H1 (cell line): ENCODE measurements at regions not wholly inside any gene's neighbourhood (a gene's known extent, or its start where the extent isn't known, plus 50 kb on each side); places are given as distances from the start of the nearest gene placed in this dataset.

ENCODE experiments used
- CTCF ChIA-PET: fragments of 300-600 bp; sonication (Branson Sonifier 250); formaldehyde crosslinking; loops from one replicate; lab custom pipeline; 2021; ENCODE audit not compliant: partially characterized antibody; lab: Charles Lee
- POLR2A ChIA-PET: fragments of 300-600 bp; sonication (Branson Sonifier 250); formaldehyde crosslinking; loops from one replicate; lab custom pipeline; 2021; ENCODE audit warnings: inconsistent platforms; ENCODE audit not compliant: partially characterized antibody; lab: Charles Lee
- DNase-seq, 2 experiments: peaks; one replicate each; pipeline versions ENCODE4 v3.0.0 to v3.0.0-alpha.2; 2010 to 2022; ENCODE audit warnings: low spot score in 2 of 2, low read depth in 1 of 2, mixed read lengths in 1 of 2
- FAIRE-seq: peaks from 2 replicates; lab custom pipeline; 2011; peaks lifted over from hg19 to GRCh38; lab: Jason Lieb, UNC
- H2AFZ ChIP-seq: 2 replicates; pipeline ENCODE4 v1.8.1; 2012; ENCODE audit warnings: low read length, inconsistent platforms
- H2AK5ac ChIP-seq: 2 replicates; pipeline ENCODE4 v1.6.1; 2013; ENCODE audit warnings: low read depth, low read length
- H2BK120ac ChIP-seq: replicated peaks from 2 replicates; pipeline ENCODE3; 2013; ENCODE audit warnings: low read depth, low read length, inconsistent platforms
- H2BK12ac ChIP-seq: 2 replicates; pipeline ENCODE4 v1.6.1; 2013; ENCODE audit warnings: low read depth, low read length
- H2BK15ac ChIP-seq: 2 replicates; pipeline ENCODE4 v1.6.1; 2013; ENCODE audit warnings: low read length
- H2BK20ac ChIP-seq: 2 replicates; pipeline ENCODE4 v1.6.1; 2013; ENCODE audit warnings: low read length
- H2BK5ac ChIP-seq: 2 replicates; pipeline ENCODE4 v1.6.1; 2013; ENCODE audit warnings: low read depth, low read length
- H3K14ac ChIP-seq: 2 replicates; pipeline ENCODE4 v1.6.1; 2013; ENCODE audit warnings: inconsistent platforms; ENCODE audit not compliant: insufficient read length
- H3K18ac ChIP-seq: 2 replicates; pipeline ENCODE4 v1.6.1; 2013; ENCODE audit warnings: low read length; ENCODE audit errors: extremely low read depth
- H3K23ac ChIP-seq: 2 replicates; pipeline ENCODE4 v1.6.1; 2013; ENCODE audit warnings: inconsistent platforms; ENCODE audit not compliant: insufficient read length
- H3K23me2 ChIP-seq: 2 replicates; pipeline ENCODE4 v1.6.1; 2013; ENCODE audit warnings: low read depth, low read length
- H3K27ac ChIP-seq: 2 replicates; pipeline ENCODE4 v1.6.1; 2011; ENCODE audit warnings: low read depth, low read length, inconsistent platforms
- H3K27me3 ChIP-seq, 4 experiments: replicated peaks in 1 of 4; 1 replicate in 1 of 4; 2 replicates in 3 of 4; pipeline versions ENCODE4 v1.6.1 to v1.8.1; 2011 to 2013; ENCODE audit warnings: low read length in 3 of 4, mild to moderate bottlenecking in 3 of 4, inconsistent platforms in 2 of 4, mixed read lengths in 2 of 4, moderate library complexity in 1 of 4; ENCODE audit not compliant: control insufficient read depth in 3 of 4, insufficient read depth in 3 of 4; ENCODE audit errors: extremely low read depth in 1 of 4
- H3K36me3 ChIP-seq, 4 experiments: 2 replicates each; pipeline versions ENCODE4 v1.6.1 to v1.8.1; 2011 to 2013; ENCODE audit warnings: mild to moderate bottlenecking in 4 of 4, low read length in 3 of 4, moderate library complexity in 2 of 4, control low read depth in 1 of 4, inconsistent platforms in 1 of 4; ENCODE audit not compliant: insufficient read depth in 4 of 4, control insufficient read depth in 2 of 4
- H3K4ac ChIP-seq: replicated peaks from 2 replicates; pipeline ENCODE3; 2013; ENCODE audit warnings: low read length, low read depth, mixed read lengths, inconsistent platforms; ENCODE audit not compliant: insufficient read length
- H3K4me1 ChIP-seq, 4 experiments: replicated peaks in 1 of 4; 1 replicate in 1 of 4; 2 replicates in 3 of 4; pipeline versions ENCODE4 v1.6.1 to v1.8.1; 2011 to 2013; ENCODE audit warnings: low read length in 3 of 4, inconsistent platforms in 2 of 4, mixed read lengths in 1 of 4; ENCODE audit not compliant: insufficient read depth in 4 of 4, control insufficient read depth in 3 of 4
- H3K4me2 ChIP-seq, 2 experiments: 2 replicates each; pipeline versions ENCODE4 v1.6.1 to v1.8.1; 2011 to 2013; ENCODE audit warnings: low read depth in 2 of 2, low read length in 2 of 2, control low read depth in 1 of 2, inconsistent platforms in 1 of 2, mild to moderate bottlenecking in 1 of 2; ENCODE audit not compliant: insufficient read depth in 1 of 2
- H3K4me3 ChIP-seq, 4 experiments: fragments of 200-600, 300-600 bp in 1 of 4; sonication (generic), shearing (Covaris generic), sonication (Bioruptor Twin) in 1 of 4; 2 replicates each; pipeline versions ENCODE4 v1.5.1 to v1.8.1; 2011 to 2016; ENCODE audit warnings: low read length in 4 of 4, low read depth in 3 of 4, control low read depth in 2 of 4, inconsistent platforms in 2 of 4, mild to moderate bottlenecking in 2 of 4, mixed read lengths in 1 of 4, moderate library complexity in 1 of 4; ENCODE audit not compliant: insufficient read depth in 2 of 4; ENCODE audit errors: extremely low read depth in 1 of 4
- H3K56ac ChIP-seq: replicated peaks from 2 replicates; pipeline ENCODE3; 2013; ENCODE audit warnings: low read depth, mild to moderate bottlenecking, mixed read lengths, low read length, inconsistent platforms; ENCODE audit not compliant: insufficient read length
- H3K79me1 ChIP-seq: 2 replicates; pipeline ENCODE4 v1.6.1; 2013; ENCODE audit warnings: low read depth, low read length, control low read depth
- H3K79me2 ChIP-seq, 2 experiments: 2 replicates each; pipeline versions ENCODE4 v1.6.1 to v1.8.1; 2012 to 2013; ENCODE audit warnings: low read length in 2 of 2, mild to moderate bottlenecking in 2 of 2, inconsistent platforms in 1 of 2; ENCODE audit not compliant: insufficient read depth in 2 of 2, control insufficient read depth in 1 of 2
- H3K9ac ChIP-seq, 4 experiments: replicated peaks in 1 of 4; 1 replicate in 1 of 4; 2 replicates in 3 of 4; pipeline versions ENCODE4 v1.6.1 to v1.8.1; 2011 to 2013; ENCODE audit warnings: low read depth in 3 of 4, low read length in 3 of 4, control low read depth in 2 of 4, mild to moderate bottlenecking in 2 of 4, moderate library complexity in 2 of 4, inconsistent platforms in 1 of 4; ENCODE audit errors: extremely low read depth in 1 of 4
- H3K9me3 ChIP-seq, 2 experiments: 2 replicates each; pipeline versions ENCODE4 v1.6.1 to v1.8.1; 2012 to 2013; ENCODE audit warnings: mild to moderate bottlenecking in 2 of 2, moderate library complexity in 2 of 2, control low read depth in 1 of 2, inconsistent platforms in 1 of 2, low read depth in 1 of 2, low read length in 1 of 2, mixed read lengths in 1 of 2; ENCODE audit not compliant: insufficient read depth in 2 of 2
- H4K20me1 ChIP-seq, 2 experiments: replicated peaks in 1 of 2; 2 replicates each; pipeline versions ENCODE3 to v1.8.1; 2011 to 2013; ENCODE audit warnings: inconsistent platforms in 2 of 2, low read length in 2 of 2, mild to moderate bottlenecking in 1 of 2; ENCODE audit not compliant: insufficient read depth in 2 of 2, control insufficient read depth in 1 of 2
- H4K5ac ChIP-seq: 2 replicates; pipeline ENCODE4 v1.6.1; 2013; ENCODE audit warnings: low read length, low read depth, mixed read lengths, inconsistent platforms; ENCODE audit not compliant: insufficient read length
- H4K8ac ChIP-seq: 2 replicates; pipeline ENCODE4 v1.8.0; 2013; ENCODE audit warnings: mild to moderate bottlenecking, moderate library complexity, low read length, inconsistent platforms; ENCODE audit not compliant: insufficient read depth; ENCODE audit errors: extremely low read depth
- H4K91ac ChIP-seq: replicated peaks from 2 replicates; pipeline ENCODE3; 2013; ENCODE audit warnings: low read length, mixed read lengths, inconsistent platforms; ENCODE audit not compliant: insufficient read length
- ATF3 ChIP-seq: IDR thresholded peaks from 2 replicates; pipeline ENCODE4 v1.6.1; 2011; ENCODE audit warnings: low read depth, mild to moderate bottlenecking, low read length; ENCODE audit not compliant: insufficient read depth
- BACH1 ChIP-seq: IDR thresholded peaks from 2 replicates; pipeline ENCODE4 v1.6.1; 2012; ENCODE audit warnings: low read length, improper control_type of control experiment
- BRCA1 ChIP-seq: IDR thresholded peaks from 2 replicates; pipeline ENCODE4 v1.6.1; 2012; ENCODE audit warnings: low read depth, low read length, improper control_type of control experiment
- CTBP2 ChIP-seq: IDR thresholded peaks from 2 replicates; pipeline ENCODE4 v1.7.0; 2011; ENCODE audit warnings: borderline replicate concordance, mild to moderate bottlenecking, moderate library complexity, mixed read lengths, low read length; ENCODE audit not compliant: insufficient read depth, insufficient read length
- GABPA ChIP-seq: IDR thresholded peaks from 2 replicates; pipeline ENCODE4 v1.6.1; 2011; ENCODE audit warnings: mild to moderate bottlenecking, low read length, moderate library complexity, borderline replicate concordance; ENCODE audit not compliant: insufficient read depth
- HDAC6 ChIP-seq: IDR thresholded peaks from one replicate; pipeline ENCODE4 v1.7.1; 2012; ENCODE audit warnings: low read depth, mild to moderate bottlenecking, inconsistent platforms, low read length, moderate library complexity
- JUN ChIP-seq: IDR thresholded peaks from 2 replicates; pipeline ENCODE4 v1.6.1; 2011; ENCODE audit warnings: low read depth, mild to moderate bottlenecking, improper control_type of control experiment, low read length
- JUND ChIP-seq: IDR thresholded peaks from 2 replicates; pipeline ENCODE4 v1.6.1; 2011; ENCODE audit warnings: mild to moderate bottlenecking, improper control_type of control experiment, low read length
- KDM5A ChIP-seq: fragments of 200-600 bp; IDR thresholded peaks from 2 replicates; pipeline ENCODE4 v1.7.1; 2012; ENCODE audit warnings: mild to moderate bottlenecking, low read length, inconsistent platforms, mixed read lengths
- SIRT6 ChIP-seq: IDR thresholded peaks from one replicate; pipeline ENCODE4 v1.7.1; 2012; ENCODE audit warnings: low read length, inconsistent platforms
- TCF12 ChIP-seq: IDR thresholded peaks from 2 replicates; pipeline ENCODE4 v1.6.1; 2011; ENCODE audit warnings: low read depth, mild to moderate bottlenecking, low read length
- ZNF274 ChIP-seq: IDR thresholded peaks from 2 replicates; pipeline ENCODE4 v1.7.0; 2012; ENCODE audit warnings: low read length, borderline replicate concordance; ENCODE audit errors: extremely low read depth
- WGBS, 2 experiments: shearing (Covaris generic) in 1 of 2; methylation state at CpG; one replicate each; pipeline versions ENCODE4 v1.1.6 to v1.1.7; 2013 to 2015; ENCODE audit warnings: low lambda C conversion rate in 2 of 2, mixed read lengths in 2 of 2, inconsistent platforms in 1 of 2, low coverage in 1 of 2, missing lambda C conversion rate in 1 of 2; ENCODE audit not compliant: insufficient replicate concordance in 2 of 2, insufficient coverage in 1 of 2, insufficient read length in 1 of 2; ENCODE audit errors: extremely low coverage in 1 of 2, missing lambda C conversion rate in 1 of 2; 5-methylcytosine and 5-hydroxymethylcytosine counted together

GRCh38 chr7:116403265-116403664 lies 96.3 kb upstream of the CAV2 start:
- peaks cover 1% of the 10 kb centered on the region; the same call in 1 of the 2 replicates for H3K23me2 ChIP-seq
- no peaks in the 10 kb centered on the region for H4K20me1 ChIP-seq
- H4K91ac ChIP-seq, result no peak overlapping the region
- 95% methylated on average over 1 of the region's 1 CpG; no CpG with 5 or more reads in 1 of the 2 experiments for WGBS, 2 experiments
- H3K27me3 ChIP-seq, result no peaks in the 10 kb centered on the region
- no peaks in the 10 kb centered on the region for H3K36me3 ChIP-seq
- H2BK15ac ChIP-seq, result no peak overlapping the region
- no peak overlapping the region for H3K4me2 ChIP-seq
- no peak for DNase-seq
- H3K79me1 ChIP-seq, result no peaks in the 10 kb centered on the region
- ChIA-PET POLR2A (no interaction called here), CTCF (no interaction called here)
- no peak overlapping the region for H2BK12ac ChIP-seq
- no peaks in the 10 kb centered on the region; a peak in 2 of 7 replicates for H3K4me1 ChIP-seq
- H2BK20ac ChIP-seq, result no peak overlapping the region
- H3K9me3 ChIP-seq, result no peaks in the 10 kb centered on the region
- no peak overlapping the region for H3K4me3 ChIP-seq
- H3K27ac ChIP-seq, result no peak overlapping the region
- H3K4ac ChIP-seq, result no peak overlapping the region
- H3K23ac ChIP-seq, result no peak overlapping the region
- no peak for FAIRE-seq
- no peak overlapping the region for H3K18ac ChIP-seq
- no peak overlapping the region for H2AK5ac ChIP-seq
- H2BK120ac ChIP-seq, result no peak overlapping the region
- TF ChIP-seq BRCA1 (no peak), GABPA (no peak), HDAC6 (no peak), CTBP2 (no peak), JUN (no peak), JUND (no peak), ZNF274 (no peak), SIRT6 (no peak), KDM5A (no peak), TCF12 (no peak), ATF3 (no peak), BACH1 (no peak)
- no peak overlapping the region for H4K8ac ChIP-seq
- H3K79me2 ChIP-seq, result no peaks in the 10 kb centered on the region
- H3K56ac ChIP-seq, result no peak overlapping the region
- no peak overlapping the region for H3K9ac ChIP-seq
- H2AFZ ChIP-seq, result no peak overlapping the region
- H4K5ac ChIP-seq, result no peak overlapping the region
- H3K14ac ChIP-seq, result no peak overlapping the region
- no peak overlapping the region for H2BK5ac ChIP-seq
